OCI-LY7 (cell line): ENCODE measurements at regions not wholly inside any gene's neighbourhood (a gene's known extent, or its start where the extent isn't known, plus 50 kb on each side); places are given as distances from the start of the nearest gene placed in this dataset.

Experiments used
- BruUV-seq: library from RNA; stranded (reverse); fragments of 400-500 nt; replicated peaks from 2 replicates; lab custom pipeline; 2021; lab: Mats Ljungman, UMichigan
- CTCF ChIA-PET: fragments of 300-600 bp; sonication (Branson Sonifier 250); formaldehyde crosslinking; loops from one replicate; lab custom pipeline; 2022; ENCODE audit warnings: antibody characterized with exemption; ENCODE audit not compliant: unreplicated experiment; lab: Charles Lee
- POLR2A ChIA-PET: fragments of 300-600 bp; sonication (Branson Sonifier 250); formaldehyde crosslinking; loops from one replicate; lab custom pipeline; 2022; ENCODE audit warnings: antibody characterized with exemption; lab: Charles Lee
- DNase-seq: peaks from one replicate; pipeline ENCODE4 v3.0.0-alpha.2; 2015; ENCODE audit warnings: low spot score
- H2AFZ ChIP-seq: fragments of 200-600 bp; sonication (generic), shearing (Covaris generic); 2 replicates; pipeline ENCODE4 v1.6.1; 2014; ENCODE audit warnings: mild to moderate bottlenecking, antibody characterized with exemption, low read length, moderate library complexity
- H3K27ac ChIP-seq: fragments of 200-600 bp; sonication (generic); 2 replicates; pipeline ENCODE4 v1.5.1; 2014; ENCODE audit warnings: mixed run types, low read depth, mild to moderate bottlenecking, moderate library complexity, low read length, inconsistent platforms; ENCODE audit not compliant: poor library complexity, severe bottlenecking
- H3K36me3 ChIP-seq: fragments of 200-600 bp; sonication (generic); 2 replicates; pipeline ENCODE4 v1.6.1; 2014; ENCODE audit warnings: mild to moderate bottlenecking, antibody characterized with exemption, low read length, moderate library complexity, mixed read lengths; ENCODE audit not compliant: insufficient read depth
- H3K4me1 ChIP-seq: fragments of 200-600 bp; sonication (generic); 2 replicates; pipeline ENCODE4 v1.5.1; 2014; ENCODE audit warnings: mild to moderate bottlenecking, low read length; ENCODE audit not compliant: insufficient read depth, poor library complexity, severe bottlenecking
- H3K4me2 ChIP-seq: fragments of 200-600 bp; sonication (generic); 2 replicates; pipeline ENCODE4 v1.6.1; 2014; ENCODE audit warnings: mild to moderate bottlenecking, low read length
- H3K4me3 ChIP-seq: fragments of 200-600 bp; sonication (generic); 2 replicates; pipeline ENCODE4 v1.5.1; 2014; ENCODE audit warnings: mild to moderate bottlenecking, low read depth, low read length; ENCODE audit not compliant: poor library complexity, severe bottlenecking
- H3K79me2 ChIP-seq: fragments of 200-600 bp; sonication (generic); 2 replicates; pipeline ENCODE4 v1.6.1; 2016; ENCODE audit warnings: low read depth, mild to moderate bottlenecking, low read length, moderate library complexity, mixed read lengths; ENCODE audit not compliant: insufficient read depth
- H3K9me2 ChIP-seq: fragments of 200-600 bp; sonication (generic); 2 replicates; pipeline ENCODE4 v1.6.1; 2016; ENCODE audit warnings: mild to moderate bottlenecking, low read length, mixed read lengths; ENCODE audit not compliant: insufficient read depth
- H3K9me3 ChIP-seq: fragments of 200-600 bp; sonication (generic); 2 replicates; pipeline ENCODE4 v1.6.1; 2014; ENCODE audit warnings: mild to moderate bottlenecking, mixed run types, low read length, mixed read lengths
- H4K20me1 ChIP-seq: fragments of 200-600 bp; sonication (generic); 2 replicates; pipeline ENCODE4 v1.6.1; 2014; ENCODE audit warnings: mild to moderate bottlenecking, antibody characterized with exemption, low read length, moderate library complexity, mixed read lengths; ENCODE audit not compliant: insufficient read depth
- EZH2phosphoT487 ChIP-seq: fragments of 200-600 bp; sonication (generic); IDR thresholded peaks from 2 replicates; pipeline ENCODE4 v1.6.1; 2018; ENCODE audit warnings: low read depth, borderline replicate concordance, mild to moderate bottlenecking, mixed run types, antibody characterized with exemption, low read length, moderate library complexity, mixed read lengths
- intact Hi-C: fragments of 100-400 bp; cut with micrococcal nuclease; formaldehyde crosslinking; loops from one replicate; pipeline ENCODE4 v1.10.0; 2022; ENCODE audit not compliant: unreplicated experiment
- TF ChIP-seq, protein P1 (sequence below): fragments of 200-600 bp; sonication (generic); conservative IDR thresholded peaks from 2 replicates; pipeline ENCODE4 v1.5.1; 2014; ENCODE audit warnings: mild to moderate bottlenecking, antibody characterized with exemption, low read length, moderate library complexity, mixed read lengths

DNA sequence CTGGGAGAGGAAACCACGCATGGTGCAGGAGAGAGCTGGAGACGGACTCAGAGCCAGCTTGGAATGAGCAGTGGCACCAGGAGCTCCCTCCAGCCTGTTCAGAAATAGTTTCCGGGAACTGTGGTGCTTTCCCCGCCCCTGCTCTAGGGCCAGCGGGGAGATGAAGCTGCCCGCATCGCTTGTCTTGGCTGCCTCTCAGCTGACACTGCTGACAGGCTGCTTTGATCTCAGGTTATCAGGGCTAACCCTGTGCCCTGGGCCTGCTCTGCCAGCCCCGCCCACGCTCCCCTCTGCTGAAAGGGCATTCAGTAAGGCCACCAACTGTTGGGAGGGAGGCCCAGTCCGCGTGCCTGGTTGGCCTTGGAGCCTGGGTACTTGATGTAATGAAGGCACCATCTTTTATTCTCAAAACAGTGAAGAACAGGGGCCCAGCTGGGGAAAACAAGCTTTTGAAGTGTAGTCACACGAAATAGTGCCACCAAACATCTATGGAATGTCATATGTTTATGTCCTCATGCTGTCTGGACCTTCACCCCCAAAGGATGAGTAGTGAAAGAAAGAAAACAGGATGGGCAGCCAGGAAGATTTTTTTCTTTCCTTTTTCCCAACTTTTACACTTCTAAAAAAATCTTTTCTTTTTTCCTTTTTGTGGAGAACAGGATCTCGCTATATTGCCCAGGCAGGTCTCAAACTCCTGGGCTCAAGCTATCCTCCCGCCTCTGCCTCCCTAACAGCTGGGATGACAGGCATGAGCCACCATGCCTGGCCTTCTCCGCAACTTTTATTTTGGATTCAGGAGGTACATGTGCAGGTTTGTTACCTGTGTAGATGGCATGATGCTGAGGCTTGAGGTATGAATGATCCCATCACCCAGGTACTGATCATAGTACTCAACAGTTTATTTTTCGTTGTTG, 115.9 kb upstream of the TBX3 start:
- Histone ChIP-seq H3K9me3 (no peaks in the 10 kb centered on the region), H3K36me3 (no peaks in the 10 kb centered on the region), H3K27ac (no peak overlapping the region), H2AFZ (no peak overlapping the region), H4K20me1 (no peaks in the 10 kb centered on the region), H3K4me2 (no peak overlapping the region), H3K9me2 (no peaks in the 10 kb centered on the region), H3K4me1 (no peaks in the 10 kb centered on the region), H3K4me3 (no peak overlapping the region), H3K79me2 (no peaks in the 10 kb centered on the region)
- intact Hi-C loops = no loop called here
- ChIA-PET CTCF (no interaction called here), POLR2A (no interaction called here)
- BruUV-seq = no TSS peak
- no peak for TF ChIP-seq EZH2phosphoT487
- TF ChIP-seq, protein P1, sequence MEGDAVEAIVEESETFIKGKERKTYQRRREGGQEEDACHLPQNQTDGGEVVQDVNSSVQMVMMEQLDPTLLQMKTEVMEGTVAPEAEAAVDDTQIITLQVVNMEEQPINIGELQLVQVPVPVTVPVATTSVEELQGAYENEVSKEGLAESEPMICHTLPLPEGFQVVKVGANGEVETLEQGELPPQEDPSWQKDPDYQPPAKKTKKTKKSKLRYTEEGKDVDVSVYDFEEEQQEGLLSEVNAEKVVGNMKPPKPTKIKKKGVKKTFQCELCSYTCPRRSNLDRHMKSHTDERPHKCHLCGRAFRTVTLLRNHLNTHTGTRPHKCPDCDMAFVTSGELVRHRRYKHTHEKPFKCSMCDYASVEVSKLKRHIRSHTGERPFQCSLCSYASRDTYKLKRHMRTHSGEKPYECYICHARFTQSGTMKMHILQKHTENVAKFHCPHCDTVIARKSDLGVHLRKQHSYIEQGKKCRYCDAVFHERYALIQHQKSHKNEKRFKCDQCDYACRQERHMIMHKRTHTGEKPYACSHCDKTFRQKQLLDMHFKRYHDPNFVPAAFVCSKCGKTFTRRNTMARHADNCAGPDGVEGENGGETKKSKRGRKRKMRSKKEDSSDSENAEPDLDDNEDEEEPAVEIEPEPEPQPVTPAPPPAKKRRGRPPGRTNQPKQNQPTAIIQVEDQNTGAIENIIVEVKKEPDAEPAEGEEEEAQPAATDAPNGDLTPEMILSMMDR = no peak
- DNase-seq = no peak

DNA sequence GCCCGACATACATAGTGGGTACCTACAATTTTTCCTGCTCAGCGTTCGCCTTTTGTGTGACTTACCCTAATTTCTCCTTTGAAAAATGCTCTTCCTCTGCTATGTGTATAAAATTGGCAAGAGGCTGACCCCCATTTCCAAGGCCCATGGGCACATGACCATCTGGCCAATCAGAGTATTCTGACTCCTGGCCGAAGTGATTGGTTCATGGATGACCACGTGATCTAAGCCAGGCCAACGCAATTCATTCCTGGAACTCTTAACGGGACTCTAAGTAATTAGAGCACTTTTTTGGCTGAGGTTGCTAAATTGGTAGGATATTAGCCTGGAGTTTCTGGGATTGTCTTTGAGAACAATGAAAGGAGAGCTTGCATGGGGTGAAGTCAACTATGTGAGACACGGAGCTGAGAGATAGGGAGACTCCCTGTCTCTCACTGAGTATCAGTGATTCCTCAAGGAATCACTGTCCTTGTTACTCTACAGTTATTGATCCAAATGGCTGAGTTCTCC, 110.1 kb upstream of the TBX3 start:
- BruUV-seq = no TSS peak
- POLR2A ChIA-PET = no interaction called here

More for the DNA sequence above, 110.1 kb upstream of the TBX3 start:
- no peaks in the 10 kb centered on the region for H3K9me2 ChIP-seq
- DNase-seq = no peak
- no peaks in the 10 kb centered on the region for H3K4me1 ChIP-seq
- no peaks in the 10 kb centered on the region for H3K9me3 ChIP-seq
- no peaks in the 10 kb centered on the region for H4K20me1 ChIP-seq
- H3K79me2 ChIP-seq = no peaks in the 10 kb centered on the region
- no peaks in the 10 kb centered on the region for H3K36me3 ChIP-seq
- H3K4me3 ChIP-seq = no peak overlapping the region
- no peak for TF ChIP-seq EZH2phosphoT487
- TF ChIP-seq, protein P1 = no peak
- H3K4me2 ChIP-seq = no peak overlapping the region
- H3K27ac ChIP-seq = no peak overlapping the region
- CTCF ChIA-PET = interaction anchor here (0.5 kb wide), 1 partner anchor 46 kb away, joined by 3 read pairs; no protein-coding TSS in a partner anchor
- no peak overlapping the region for H2AFZ ChIP-seq
- intact Hi-C loops = no loop called here
